ENCODE measurements at regions not wholly inside any gene's neighbourhood (a gene's known extent, or its start where the extent isn't known, plus 50 kb on each side); places are given as distances from the start of the nearest gene placed in this dataset.
"Not testable (repeated sequence)": the region's sequence is repeated elsewhere in the genome, so short reads cannot be mapped to it uniquely, and the experiment has no call there.

DNA sequence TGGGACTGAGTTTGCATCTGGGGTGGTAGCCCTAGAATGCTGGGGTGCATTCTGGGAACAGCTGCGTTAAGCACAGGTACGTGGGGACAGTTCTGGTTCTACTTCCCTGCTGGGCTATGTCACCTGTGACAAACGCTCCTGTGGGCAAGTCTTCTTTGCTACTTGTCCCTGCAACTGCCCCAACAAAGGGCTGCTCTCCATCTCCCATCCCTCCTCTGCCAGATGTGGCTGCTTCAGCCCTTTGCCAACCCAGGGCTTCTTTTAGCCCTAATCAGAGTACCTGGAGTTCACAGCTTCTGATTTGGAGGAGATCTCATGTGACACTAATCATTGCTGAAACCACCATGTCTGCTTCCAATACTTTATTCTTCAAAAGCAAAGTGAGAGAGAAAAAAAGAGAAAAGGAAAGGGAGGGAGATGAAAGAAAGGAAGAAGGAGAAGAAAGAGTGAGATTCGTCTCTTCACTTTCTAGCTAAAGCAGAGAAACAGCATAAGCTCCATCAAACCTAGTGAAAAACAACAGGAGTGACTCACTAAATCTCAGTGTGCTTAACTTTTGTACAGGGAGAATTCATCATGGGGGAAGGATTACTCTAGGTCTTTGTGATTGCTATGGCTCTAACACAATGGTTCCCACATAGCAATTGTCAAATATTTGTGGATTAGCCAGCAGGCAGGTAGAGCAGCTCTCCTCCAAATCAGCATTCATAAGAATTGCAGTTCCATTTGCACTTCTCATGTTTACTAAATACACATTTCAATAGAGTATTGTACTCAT lies 174.8 kb downstream of the LRIG3 start:
- DNase-seq (ENCODE audit: insufficient read length, low spot score): no peak
- FAIRE-seq: no peak

DNA sequence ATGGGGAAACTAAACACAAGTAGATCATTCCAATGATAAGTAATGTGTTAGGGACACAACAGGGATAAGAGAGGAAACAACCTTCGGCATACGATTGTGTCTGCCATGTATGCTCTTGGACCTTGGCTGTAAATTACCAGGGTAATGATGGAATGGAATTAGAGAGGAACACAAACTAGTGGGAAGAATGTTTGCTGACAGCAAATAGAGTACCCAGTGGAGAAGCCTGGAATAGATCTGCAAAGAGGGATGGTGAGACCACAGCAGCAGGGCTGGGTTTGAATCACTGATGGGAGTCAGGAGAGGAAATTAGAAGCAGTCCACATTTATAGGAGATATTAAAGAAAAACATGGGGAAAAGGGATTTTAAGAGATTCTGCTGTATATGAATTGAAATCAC lies 172.8 kb downstream of the LRIG3 start:
- FAIRE-seq (no peak), DNase-seq (ENCODE audit: insufficient read length, low spot score) (no peak)

DNA sequence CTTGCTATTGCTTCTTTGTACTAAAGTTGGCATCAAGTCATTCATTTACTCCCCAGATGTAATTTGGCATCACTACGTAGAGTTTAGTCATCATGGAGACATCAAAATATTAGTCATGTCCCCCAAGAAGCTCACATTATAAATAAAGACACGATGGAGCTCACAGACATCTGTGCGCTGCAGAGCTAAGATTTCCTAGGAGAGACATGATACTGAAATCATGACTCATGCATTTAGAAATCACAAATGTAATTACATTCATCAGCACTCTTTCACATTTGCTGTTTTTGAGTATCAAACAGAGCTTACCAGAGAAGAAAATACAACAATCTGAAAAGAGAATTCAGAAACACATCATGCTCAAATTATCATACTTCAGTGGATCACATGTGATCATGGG lies 169.8 kb downstream of the LRIG3 start:
- DNase-seq (ENCODE audit: insufficient read length, low spot score) (no peak), FAIRE-seq (no peak)

GRCh38 chr12:58757422-58757821 lies 162.9 kb downstream of the LRIG3 start:
- FAIRE-seq (no peak), DNase-seq (ENCODE audit: insufficient read length, low spot score) (no peak)

- FAIRE-seq; DNase-seq (ENCODE audit: insufficient read length, low spot score): not testable (repeated sequence)
These were observed 160.6 kb downstream of the LRIG3 start for GRCh38 chr12:58759745-58760144.

GRCh38 chr12:58761308-58761707 lies 159.0 kb downstream of the LRIG3 start:
- FAIRE-seq (no peak), DNase-seq (ENCODE audit: insufficient read length, low spot score) (no peak)

DNA sequence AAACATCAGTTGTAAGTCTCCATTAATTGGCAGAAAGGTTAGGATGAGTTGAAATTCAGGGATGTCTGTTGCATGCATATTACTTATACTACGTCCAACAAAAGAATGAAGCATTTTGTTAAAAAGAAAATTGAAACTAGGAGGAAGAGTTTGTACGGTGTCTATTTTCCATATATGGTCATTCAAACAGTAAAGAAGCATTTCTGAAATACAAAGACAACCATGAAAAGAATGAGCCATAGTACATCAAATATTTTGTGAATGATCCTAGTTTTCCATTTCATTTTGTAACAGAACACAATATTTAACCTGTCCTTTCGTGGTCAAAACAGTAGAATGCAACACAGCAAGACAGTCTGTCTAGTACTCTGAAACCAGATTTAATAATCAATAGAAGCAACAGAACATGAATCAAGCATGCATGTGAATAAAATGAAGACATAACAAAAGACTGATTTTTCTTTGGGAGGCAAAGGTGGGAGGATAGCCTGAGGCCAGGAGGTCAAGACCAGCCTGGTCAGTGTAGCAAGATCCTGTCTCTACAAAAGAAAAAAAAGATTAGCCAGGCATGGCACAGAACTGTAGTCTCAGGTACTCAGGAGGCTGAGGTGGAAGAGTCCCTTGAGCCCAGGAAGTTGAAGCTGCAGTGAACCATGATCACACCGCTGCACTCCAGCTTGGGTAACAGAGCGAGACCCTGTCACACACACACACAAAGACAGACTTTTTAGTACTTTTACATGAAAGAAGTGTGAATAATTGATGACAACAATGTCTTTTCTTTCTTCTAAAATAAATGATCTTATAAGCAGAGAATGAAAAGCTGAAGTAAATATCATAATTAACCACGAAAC lies 156.0 kb downstream of the LRIG3 start:
- no peak for DNase-seq (ENCODE audit: insufficient read length, low spot score)
- FAIRE-seq: no peak

DNA sequence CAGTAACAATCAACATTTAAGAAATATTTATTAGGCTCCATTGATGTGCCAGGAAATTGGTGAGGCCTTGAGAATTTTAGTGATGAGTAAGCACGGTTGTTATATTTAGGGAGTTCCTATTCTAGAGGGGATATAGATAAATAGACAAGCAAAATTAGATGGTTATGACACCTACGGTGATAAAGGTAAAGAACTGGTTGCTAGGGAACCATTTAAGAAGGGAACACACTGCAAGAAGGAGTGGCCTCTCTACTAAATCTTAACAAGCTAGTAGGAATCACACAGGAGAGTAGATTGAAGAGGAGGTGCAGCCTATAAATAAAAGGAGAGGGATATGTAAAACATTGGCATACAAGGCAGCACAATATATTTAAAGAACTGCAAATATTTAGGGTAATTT lies 155.2 kb downstream of the LRIG3 start:
- DNase-seq (ENCODE audit: insufficient read length, low spot score): no peak
- no peak for FAIRE-seq

GRCh38 chr12:58765653-58766512 lies 154.4 kb downstream of the LRIG3 start:
- no peak for FAIRE-seq

GRCh38 chr12:58766513-58766870 lies 153.8 kb downstream of the LRIG3 start:
- FAIRE-seq: no peak
- DNase-seq (ENCODE audit: insufficient read length, low spot score): no peak

More at GRCh38 chr12:58765653-58766512, 154.4 kb downstream of the LRIG3 start:
- no peak for DNase-seq (ENCODE audit: insufficient read length, low spot score)

- no peak for DNase-seq (ENCODE audit: insufficient read length, low spot score)
- no peak for FAIRE-seq
These were observed 152.8 kb downstream of the LRIG3 start for GRCh38 chr12:58767496-58767895.

DNA sequence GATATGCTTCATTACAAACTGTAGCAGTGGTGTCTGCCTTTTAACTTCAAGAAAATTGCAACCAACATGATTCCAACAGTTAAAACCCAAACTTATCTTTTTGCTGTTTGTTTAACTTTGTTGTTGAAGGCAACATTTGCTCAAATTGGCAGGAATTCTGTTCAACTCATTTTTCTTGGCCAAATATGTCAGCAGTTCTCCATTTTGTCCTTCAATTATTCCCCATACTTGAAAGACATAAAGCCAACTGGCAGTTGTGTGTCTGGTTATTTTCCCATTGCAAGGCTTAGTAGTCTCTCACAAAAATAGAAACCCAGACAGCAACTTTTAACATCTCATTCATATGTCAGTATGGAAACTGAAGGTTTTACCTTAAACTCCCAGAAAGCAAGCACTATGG lies 146.3 kb downstream of the LRIG3 start:
- no peak for FAIRE-seq
- DNase-seq (ENCODE audit: insufficient read length, low spot score): no peak

DNA sequence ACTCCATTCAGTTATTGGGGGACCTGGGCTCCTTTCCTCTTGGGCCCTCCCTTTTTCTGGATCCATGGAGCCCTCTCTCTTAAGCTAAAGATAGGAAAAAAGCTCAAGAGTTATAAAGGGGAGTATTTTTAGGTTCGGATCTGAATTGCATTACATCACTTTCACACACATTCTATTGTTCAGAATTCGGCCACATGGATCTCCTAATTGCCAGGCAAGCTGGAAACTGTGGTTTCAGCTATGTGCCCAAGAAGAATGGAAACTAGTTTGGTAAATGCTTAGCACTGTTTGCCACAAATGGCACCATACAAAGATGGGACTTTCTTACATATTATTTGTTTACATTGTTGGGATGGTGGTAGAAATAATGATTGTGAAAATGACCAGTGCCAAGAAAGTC lies 145.6 kb downstream of the LRIG3 start:
- FAIRE-seq: no peak

DNA sequence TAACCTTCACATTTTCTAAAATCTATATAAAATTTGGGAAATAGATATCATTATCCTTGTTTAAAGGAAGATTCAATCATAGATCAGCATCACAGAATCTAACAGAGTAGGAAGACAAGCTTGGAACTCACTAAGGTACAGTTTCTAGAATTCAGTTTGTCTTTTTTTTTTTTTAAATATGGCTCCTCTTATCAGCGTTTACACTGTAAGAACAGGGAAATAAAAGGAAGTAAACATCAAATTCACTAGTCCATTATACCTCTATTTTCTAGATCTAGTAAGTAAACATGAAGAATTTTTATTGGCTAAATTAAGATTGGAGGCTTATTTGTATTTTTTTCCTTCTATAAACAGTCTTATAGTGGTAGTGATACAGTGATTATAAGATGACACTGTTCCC lies 144.9 kb downstream of the LRIG3 start:
- DNase-seq (ENCODE audit: insufficient read length, low spot score) (no peak), FAIRE-seq (no peak)

More for the DNA sequence above, 145.6 kb downstream of the LRIG3 start:
- DNase-seq (ENCODE audit: insufficient read length, low spot score): no peak

- DNase-seq (ENCODE audit: insufficient read length, low spot score): no peak
- no peak for FAIRE-seq
These were observed 144.2 kb downstream of the LRIG3 start for GRCh38 chr12:58776144-58776543.

GRCh38 chr12:58777815-58778214 lies 142.5 kb downstream of the LRIG3 start:
- FAIRE-seq: no peak
- no peak for DNase-seq (ENCODE audit: insufficient read length, low spot score)

GRCh38 chr12:58781609-58782008 lies 138.7 kb downstream of the LRIG3 start:
- no peak for FAIRE-seq

DNA sequence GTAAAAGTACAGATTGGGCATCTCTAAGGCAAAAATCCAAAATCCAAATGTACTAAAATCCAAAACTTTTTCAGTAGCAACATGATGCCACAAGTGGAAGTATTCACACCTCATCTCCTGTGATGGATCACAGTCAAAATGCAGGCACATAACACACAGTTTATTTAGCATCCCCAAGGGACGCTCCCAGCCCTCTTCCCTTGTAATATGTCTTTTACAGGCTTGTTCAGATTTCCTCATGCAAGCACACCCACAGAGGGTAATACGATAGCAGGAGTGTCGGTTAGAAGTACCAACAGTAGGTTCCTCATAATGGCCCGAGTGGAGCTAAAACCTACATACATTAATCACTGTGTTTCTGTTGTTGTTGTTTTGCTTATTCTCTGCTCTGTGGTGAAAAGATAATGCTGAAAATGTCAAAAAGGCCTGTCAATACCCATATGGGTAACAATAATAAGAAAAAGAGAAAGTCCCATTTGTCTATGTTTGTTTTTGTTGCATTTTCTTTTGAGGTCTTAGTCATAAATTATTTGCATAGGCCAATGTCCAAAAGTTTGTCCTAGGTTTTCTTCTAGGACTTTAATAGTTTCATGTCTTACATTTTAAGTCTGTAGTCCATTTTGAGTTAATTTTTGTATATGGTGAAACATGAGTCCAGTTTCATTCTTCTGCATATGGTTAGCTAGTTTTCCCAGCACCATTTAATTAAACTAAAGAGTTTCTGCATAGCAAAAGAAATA lies 133.1 kb downstream of the LRIG3 start:
- no peak for FAIRE-seq
- no peak for DNase-seq (ENCODE audit: insufficient read length, low spot score)

More at GRCh38 chr12:58781609-58782008, 138.7 kb downstream of the LRIG3 start:
- no peak for DNase-seq (ENCODE audit: insufficient read length, low spot score)

DNA sequence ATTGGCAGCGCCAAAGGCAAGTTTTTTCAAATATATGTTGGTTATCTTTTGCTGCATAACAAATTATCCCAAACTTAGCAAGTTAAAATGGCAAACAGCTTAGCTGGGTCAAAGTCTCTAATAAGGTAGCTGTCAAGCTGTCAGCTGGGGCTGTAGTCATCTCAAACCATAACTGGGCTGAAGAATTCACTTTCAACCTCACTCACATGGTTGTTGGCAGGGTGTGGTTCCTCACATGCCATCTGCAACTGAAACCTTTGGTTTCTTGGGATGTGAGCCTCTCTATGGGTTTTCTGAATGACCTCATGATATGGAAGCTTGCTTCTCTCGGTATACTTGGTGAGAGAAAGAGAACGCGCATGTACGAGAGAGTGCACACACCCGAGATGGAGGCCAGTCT lies 125.4 kb downstream of the LRIG3 start:
- FAIRE-seq: no peak

GRCh38 chr12:58795825-58796224 lies 124.5 kb downstream of the LRIG3 start:
- FAIRE-seq (no peak), DNase-seq (ENCODE audit: insufficient read length, low spot score) (no peak)

More for the DNA sequence above, 125.4 kb downstream of the LRIG3 start:
- no peak for DNase-seq (ENCODE audit: insufficient read length, low spot score)

Measured in HTR-8/SVneo (cell line).